ENCODE measurements at regions not wholly inside any gene's neighbourhood (a gene's known extent, or its start where the extent isn't known, plus 50 kb on each side); places are given as distances from the start of the nearest gene placed in this dataset.

- TF ChIP-seq POLR2A (IDR thresholded peaks at IDR 0.05; ENCODE audit: control extremely low read depth in 1 of 2, low read depth in 2 of 2, low read length in 2 of 2) (no peak), CEBPB (IDR thresholded peaks at IDR 0.05; ENCODE audit: low read depth, low read length) (no peak), CREB1 (IDR thresholded peaks at IDR 0.05) (no peak), RXRA (IDR thresholded peaks at IDR 0.05; ENCODE audit: insufficient read depth, low read depth, low read length) (no peak), POLR2AphosphoS5 (IDR thresholded peaks at IDR 0.05; ENCODE audit: low read depth, low read length) (no peak), RBBP5 (IDR thresholded peaks at IDR 0.05; ENCODE audit: borderline replicate concordance, low read depth, low read length) (no peak), EZH2 (IDR thresholded peaks at IDR 0.05; ENCODE audit: low read depth, low read length, severe bottlenecking) (no peak)
- TF ChIP-seq, protein P1, sequence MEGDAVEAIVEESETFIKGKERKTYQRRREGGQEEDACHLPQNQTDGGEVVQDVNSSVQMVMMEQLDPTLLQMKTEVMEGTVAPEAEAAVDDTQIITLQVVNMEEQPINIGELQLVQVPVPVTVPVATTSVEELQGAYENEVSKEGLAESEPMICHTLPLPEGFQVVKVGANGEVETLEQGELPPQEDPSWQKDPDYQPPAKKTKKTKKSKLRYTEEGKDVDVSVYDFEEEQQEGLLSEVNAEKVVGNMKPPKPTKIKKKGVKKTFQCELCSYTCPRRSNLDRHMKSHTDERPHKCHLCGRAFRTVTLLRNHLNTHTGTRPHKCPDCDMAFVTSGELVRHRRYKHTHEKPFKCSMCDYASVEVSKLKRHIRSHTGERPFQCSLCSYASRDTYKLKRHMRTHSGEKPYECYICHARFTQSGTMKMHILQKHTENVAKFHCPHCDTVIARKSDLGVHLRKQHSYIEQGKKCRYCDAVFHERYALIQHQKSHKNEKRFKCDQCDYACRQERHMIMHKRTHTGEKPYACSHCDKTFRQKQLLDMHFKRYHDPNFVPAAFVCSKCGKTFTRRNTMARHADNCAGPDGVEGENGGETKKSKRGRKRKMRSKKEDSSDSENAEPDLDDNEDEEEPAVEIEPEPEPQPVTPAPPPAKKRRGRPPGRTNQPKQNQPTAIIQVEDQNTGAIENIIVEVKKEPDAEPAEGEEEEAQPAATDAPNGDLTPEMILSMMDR (IDR thresholded peaks at IDR 0.05; ENCODE audit: control extremely low read depth in 1 of 3, insufficient read depth in 1 of 3, low read depth in 1 of 3, low read length in 3 of 3), result no peak
These were observed 165.0 kb downstream of the CD47 start for GRCh38 chr3:107925851-107926250.
